ENCODE measurements at regions not wholly inside any gene's neighbourhood (a gene's known extent, or its start where the extent isn't known, plus 50 kb on each side); places are given as distances from the start of the nearest gene placed in this dataset.
A peak's percentile ranks its signal among the peaks of the same experiment; 100 is the strongest.

DNA sequence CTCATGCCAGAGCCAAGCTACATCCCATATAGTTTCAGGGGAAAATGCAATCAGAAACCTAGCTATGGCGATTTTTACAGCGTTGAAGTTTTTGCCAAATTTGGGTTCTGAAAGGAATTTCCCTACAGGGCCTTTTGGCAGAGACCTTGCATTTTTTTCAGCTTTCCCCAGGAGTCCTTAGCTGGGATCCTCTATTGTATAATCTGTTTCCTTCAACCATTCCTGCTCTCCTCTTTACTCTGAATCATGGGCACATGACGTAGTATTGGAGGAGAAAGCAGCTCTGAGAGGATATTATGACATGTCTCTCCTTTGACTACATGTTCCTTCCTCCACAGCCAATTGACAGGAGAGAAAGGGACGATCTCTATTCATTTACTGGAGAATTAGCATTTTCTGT lies 118.5 kb upstream of the ERCC6L2 start:
- intact Hi-C loops (cut with DNase I) = loop anchor here in 1 of 4 donors (5.0 kb wide), 1 partner anchor 35 kb away; no protein-coding TSS in a partner anchor
- peak; percentile 75 to 85 for ATAC-seq
- Histone ChIP-seq H3K27ac (ENCODE audit: low read length) (peak overlapping the region; percentile 36), H3K9me3 (ENCODE audit: control insufficient read depth, low read length) (no peaks in the 10 kb centered on the region), H3K4me3 (ENCODE audit: low read length) (no peak overlapping the region), H3K27me3 (ENCODE audit: control insufficient read depth, insufficient read depth) (no peaks in the 10 kb centered on the region), H3K4me1 (ENCODE audit: control insufficient read depth, insufficient read depth, low read length) (peaks cover 7% of the 10 kb centered on the region)
- WGBS = 34% methylated on average over 4 of the region's 4 CpGs
- no peak for DNase-seq

DNA sequence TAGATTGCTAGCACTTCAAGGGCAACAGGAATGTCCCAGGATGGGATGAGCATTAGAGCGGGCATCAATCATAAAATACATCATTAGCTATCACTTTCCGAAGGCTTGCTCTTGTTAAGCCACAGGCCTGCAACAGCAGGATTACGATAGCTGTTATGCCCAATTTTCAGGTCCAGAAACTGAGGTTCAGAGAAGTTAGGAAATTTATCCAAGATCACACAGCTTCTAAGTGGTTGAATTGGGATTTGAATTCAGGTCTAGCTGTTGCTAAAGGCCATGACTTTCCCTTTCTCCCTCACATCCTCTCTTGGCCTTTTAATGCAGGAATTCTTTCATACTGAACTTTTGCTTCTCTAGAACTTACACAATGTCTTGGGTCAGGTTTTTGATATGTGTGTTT lies 119.4 kb upstream of the ERCC6L2 start:
- DNase-seq (no peak), ATAC-seq (no peak)
- Histone ChIP-seq H3K27me3 (ENCODE audit: control insufficient read depth, insufficient read depth) (no peaks in the 10 kb centered on the region), H3K4me3 (ENCODE audit: low read length) (no peak overlapping the region), H3K27ac (ENCODE audit: low read length) (peak overlapping the region; percentile 13), H3K4me1 (ENCODE audit: control insufficient read depth, insufficient read depth, low read length) (peaks cover 7% of the 10 kb centered on the region), H3K9me3 (ENCODE audit: control insufficient read depth, low read length) (no peaks in the 10 kb centered on the region)
- intact Hi-C loops (cut with DNase I) = loop anchor here in 1 of 4 donors (5.0 kb wide), 1 partner anchor 36 kb away; no protein-coding TSS in a partner anchor
- 97% methylated on average over 3 of the region's 3 CpGs for WGBS

DNA sequence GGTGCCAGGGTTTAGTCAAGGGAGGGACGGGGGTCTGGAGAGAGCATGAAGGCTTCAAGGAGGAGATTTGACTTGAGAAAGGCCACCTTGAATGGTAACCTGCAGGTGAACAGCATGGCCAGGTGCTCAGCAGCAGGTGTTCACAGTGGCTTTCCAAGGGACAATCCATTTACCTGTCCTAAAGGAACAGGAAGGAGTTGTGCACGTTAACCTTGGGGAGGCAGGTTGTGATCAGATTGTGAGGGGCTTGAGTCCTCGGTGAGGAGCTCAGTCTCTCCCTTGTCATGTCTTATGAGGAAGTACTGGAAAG lies 120.1 kb upstream of the ERCC6L2 start:
- H3K27me3 ChIP-seq (ENCODE audit: control insufficient read depth, insufficient read depth) = no peaks in the 10 kb centered on the region
- ATAC-seq = no peak
- H3K9me3 ChIP-seq (ENCODE audit: control insufficient read depth, low read length) = no peaks in the 10 kb centered on the region
- intact Hi-C loops (cut with DNase I) = loop anchor here in 1 of 4 donors (5.0 kb wide), 1 partner anchor 37 kb away; no protein-coding TSS in a partner anchor
- no peak overlapping the region for H3K4me3 ChIP-seq (ENCODE audit: low read length)
- H3K4me1 ChIP-seq (ENCODE audit: control insufficient read depth, insufficient read depth, low read length) = peaks cover 7% of the 10 kb centered on the region
- H3K27ac ChIP-seq (ENCODE audit: low read length) = no peak overlapping the region
- DNase-seq = no peak
- 77% methylated on average over 3 of the region's 3 CpGs for WGBS

- Histone ChIP-seq H3K27ac (ENCODE audit: low read length) (no peak overlapping the region), H3K4me1 (ENCODE audit: control insufficient read depth, insufficient read depth, low read length) (peaks cover 7% of the 10 kb centered on the region), H3K9me3 (ENCODE audit: control insufficient read depth, low read length) (no peaks in the 10 kb centered on the region), H3K4me3 (ENCODE audit: low read length) (no peak overlapping the region), H3K27me3 (ENCODE audit: control insufficient read depth, insufficient read depth) (no peaks in the 10 kb centered on the region)
- ATAC-seq (no peak), DNase-seq (no peak)
- intact Hi-C loops (cut with DNase I) = loop anchor here in 1 of 4 donors (5.0 kb wide), 1 partner anchor 38 kb away; no protein-coding TSS in a partner anchor
- WGBS = 69% methylated on average over 15 of the region's 15 CpGs
Measured at GRCh38 chr9:95754533-95755420, 120.7 kb upstream of the ERCC6L2 start.

GRCh38 chr9:95753762-95754465 lies 121.6 kb upstream of the ERCC6L2 start:
- ATAC-seq (peak; percentile 83 to 92), DNase-seq (peak; percentile 47 to 85 (median 83))
- Histone ChIP-seq H3K27ac (ENCODE audit: low read length) (no peak overlapping the region), H3K27me3 (ENCODE audit: control insufficient read depth, insufficient read depth) (no peaks in the 10 kb centered on the region), H3K4me3 (ENCODE audit: low read length) (no peak overlapping the region), H3K9me3 (ENCODE audit: control insufficient read depth, low read length) (no peaks in the 10 kb centered on the region), H3K4me1 (ENCODE audit: control insufficient read depth, insufficient read depth, low read length) (peaks cover 7% of the 10 kb centered on the region)
- intact Hi-C loops (cut with DNase I) = no loop called here
- 32% methylated on average over 7 of the region's 7 CpGs for WGBS

DNA sequence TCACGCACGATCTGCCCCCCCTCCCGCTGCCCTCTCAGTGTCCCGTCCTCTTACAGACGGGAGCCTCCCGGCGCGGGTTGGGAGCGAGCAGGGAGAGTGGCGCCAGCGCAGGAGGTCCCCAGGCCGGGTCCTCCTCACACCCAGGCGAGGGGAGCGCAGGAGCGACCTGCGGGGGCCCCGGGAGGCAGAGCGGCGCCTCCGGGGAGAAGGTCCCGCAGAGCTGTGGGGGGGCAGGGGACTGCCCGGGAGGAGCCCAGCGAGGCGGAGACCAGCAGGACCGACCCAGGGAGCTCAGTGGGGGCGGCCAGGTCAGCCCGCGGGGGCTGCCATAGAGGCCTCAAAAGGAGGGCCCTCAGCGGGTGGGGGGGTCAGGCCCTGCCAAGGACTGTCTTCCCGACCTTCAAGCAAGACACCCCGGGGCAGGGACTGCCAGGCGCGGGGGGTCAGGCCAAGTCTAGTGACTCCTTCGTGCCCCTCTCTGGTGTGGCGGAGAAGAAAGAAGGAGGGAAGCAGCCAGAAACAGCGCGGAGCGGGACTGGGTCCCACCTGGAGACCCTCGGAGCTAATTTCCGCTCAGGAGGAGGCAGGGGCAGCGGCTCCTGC lies 123.3 kb upstream of the ERCC6L2 start:
- Histone ChIP-seq H3K4me3 (ENCODE audit: low read length) (peak overlapping the region; percentile 38), H3K27ac (ENCODE audit: low read length) (no peak overlapping the region), H3K27me3 (ENCODE audit: control insufficient read depth, insufficient read depth) (no peaks in the 10 kb centered on the region), H3K9me3 (ENCODE audit: control insufficient read depth, low read length) (no peaks in the 10 kb centered on the region), H3K4me1 (ENCODE audit: control insufficient read depth, insufficient read depth, low read length) (peaks cover 7% of the 10 kb centered on the region)
- WGBS = 36% methylated on average over 41 of the region's 41 CpGs
- intact Hi-C loops (cut with DNase I) = no loop called here
- ATAC-seq = no peak
- DNase-seq = peak in 2 of 3 donors; percentile 61 to 62

DNA sequence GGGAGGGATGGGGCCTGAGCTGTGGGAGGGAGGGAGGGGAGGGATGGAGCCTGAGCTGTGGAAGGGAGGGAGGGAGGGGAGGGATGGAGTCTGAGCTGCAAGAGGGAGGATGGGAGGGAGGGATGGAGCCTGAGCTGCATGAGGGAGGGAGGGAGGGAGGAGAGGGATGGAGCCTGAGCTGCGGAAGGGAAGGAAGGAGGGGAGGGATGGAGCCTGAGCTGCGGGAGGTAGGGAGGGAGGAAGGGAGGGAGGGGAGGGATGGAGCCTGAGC lies 124.0 kb upstream of the ERCC6L2 start:
- ATAC-seq (no peak), DNase-seq (no peak)
- intact Hi-C loops (cut with DNase I) = no loop called here
- no peaks in the 10 kb centered on the region for H3K9me3 ChIP-seq (ENCODE audit: control insufficient read depth, low read length)
- no peak overlapping the region for H3K4me3 ChIP-seq (ENCODE audit: low read length)
- no peak overlapping the region for H3K27ac ChIP-seq (ENCODE audit: low read length)
- H3K4me1 ChIP-seq (ENCODE audit: control insufficient read depth, insufficient read depth, low read length) = peaks cover 7% of the 10 kb centered on the region
- WGBS = 38% methylated on average over 2 of the region's 2 CpGs
- no peaks in the 10 kb centered on the region for H3K27me3 ChIP-seq (ENCODE audit: control insufficient read depth, insufficient read depth)

- DNase-seq = no peak
- 79% methylated on average over 11 of the region's 11 CpGs for WGBS
- no peaks in the 10 kb centered on the region for H3K9me3 ChIP-seq (ENCODE audit: control insufficient read depth, low read length)
- H3K4me1 ChIP-seq (ENCODE audit: control insufficient read depth, insufficient read depth, low read length) = peaks cover 7% of the 10 kb centered on the region
- no peak for ATAC-seq
- no peaks in the 10 kb centered on the region for H3K27me3 ChIP-seq (ENCODE audit: control insufficient read depth, insufficient read depth)
- H3K4me3 ChIP-seq (ENCODE audit: low read length) = no peak overlapping the region
- H3K27ac ChIP-seq (ENCODE audit: low read length) = no peak overlapping the region
- intact Hi-C loops (cut with DNase I) = no loop called here
Measured at GRCh38 chr9:95750725-95751519, 124.6 kb upstream of the ERCC6L2 start.

GRCh38 chr9:95749493-95749892 lies 126.0 kb upstream of the ERCC6L2 start:
- Histone ChIP-seq H3K27me3 (ENCODE audit: control insufficient read depth, insufficient read depth) (no peaks in the 10 kb centered on the region), H3K4me1 (ENCODE audit: control insufficient read depth, insufficient read depth, low read length) (no peaks in the 10 kb centered on the region), H3K27ac (ENCODE audit: low read length) (no peak overlapping the region), H3K4me3 (ENCODE audit: low read length) (no peak overlapping the region), H3K9me3 (ENCODE audit: control insufficient read depth, low read length) (no peaks in the 10 kb centered on the region)
- ATAC-seq = no peak
- intact Hi-C loops (cut with DNase I) = loop anchor here in 1 of 4 donors (10.0 kb wide), 1 partner anchor 55 kb away; no protein-coding TSS in a partner anchor
- WGBS = 77% methylated on average over 9 of the region's 9 CpGs
- DNase-seq = no peak

GRCh38 chr9:95746408-95747180 lies 128.9 kb upstream of the ERCC6L2 start:
- H3K27me3 ChIP-seq (ENCODE audit: control insufficient read depth, insufficient read depth) = no peaks in the 10 kb centered on the region
- H3K27ac ChIP-seq (ENCODE audit: low read length) = no peak overlapping the region
- WGBS = 74% methylated on average over 4 of the region's 4 CpGs
- no peaks in the 10 kb centered on the region for H3K4me1 ChIP-seq (ENCODE audit: control insufficient read depth, insufficient read depth, low read length)
- no peak overlapping the region for H3K4me3 ChIP-seq (ENCODE audit: low read length)
- intact Hi-C loops (cut with DNase I) = loop anchor here in 1 of 4 donors (10.0 kb wide), 1 partner anchor 58 kb away; no protein-coding TSS in a partner anchor
- DNase-seq (no peak), ATAC-seq (no peak)
- H3K9me3 ChIP-seq (ENCODE audit: control insufficient read depth, low read length) = no peaks in the 10 kb centered on the region
